GM19099 (cell line): ENCODE measurements at regions not wholly inside any gene's neighbourhood (a gene's known extent, or its start where the extent isn't known, plus 50 kb on each side); places are given as distances from the start of the nearest gene placed in this dataset.

Experiments used
- POLR2A ChIP-seq: IDR thresholded peaks from 3 replicates; pipeline ENCODE4 v1.6.1; 2011; ENCODE audit warnings: low read depth; ENCODE audit not compliant: insufficient read length; ENCODE audit errors: extremely low read depth

GRCh38 chr16:86932130-86932982, 354.0 kb downstream of the FOXL1 start:
- TF ChIP-seq POLR2A, result no peak

DNA sequence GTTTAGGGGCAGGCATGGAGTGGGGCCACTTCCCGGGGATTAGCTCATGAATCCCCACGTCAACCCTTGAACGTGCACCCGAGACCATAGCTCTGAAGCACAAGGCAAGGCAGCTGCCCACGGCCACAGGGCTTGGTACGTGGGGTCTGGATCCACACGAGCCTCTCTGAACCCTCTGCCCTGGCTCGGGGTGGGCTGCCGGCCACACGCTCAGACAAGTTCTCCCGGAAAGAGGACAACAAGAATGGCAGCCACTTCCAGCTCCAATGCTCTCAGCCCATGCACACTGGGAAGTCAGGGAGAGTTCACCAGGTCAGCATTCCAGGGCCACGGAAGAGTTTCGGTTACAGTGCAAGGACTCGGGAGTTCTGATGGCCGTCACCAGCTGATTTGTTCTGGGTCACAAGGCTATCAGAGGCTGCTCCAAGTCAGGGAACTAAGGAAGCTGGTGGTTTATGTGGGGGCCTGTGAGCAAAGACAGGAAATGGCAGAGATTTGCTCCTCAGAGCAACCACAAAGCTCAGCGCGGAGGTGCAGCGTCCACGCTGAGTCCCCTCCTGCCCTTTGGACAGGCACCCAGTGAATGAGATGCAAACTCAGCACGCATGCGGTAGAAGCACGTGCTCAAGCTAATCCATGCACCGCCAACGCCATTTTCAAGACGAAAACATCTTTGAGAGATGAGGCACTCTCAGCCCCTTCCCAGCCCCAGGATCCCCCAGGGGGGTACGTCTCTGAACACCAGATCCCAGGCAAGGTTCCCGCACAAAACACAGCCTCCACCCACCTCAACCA, 356.4 kb downstream of the FOXL1 start:
- TF ChIP-seq POLR2A, result no peak

DNA sequence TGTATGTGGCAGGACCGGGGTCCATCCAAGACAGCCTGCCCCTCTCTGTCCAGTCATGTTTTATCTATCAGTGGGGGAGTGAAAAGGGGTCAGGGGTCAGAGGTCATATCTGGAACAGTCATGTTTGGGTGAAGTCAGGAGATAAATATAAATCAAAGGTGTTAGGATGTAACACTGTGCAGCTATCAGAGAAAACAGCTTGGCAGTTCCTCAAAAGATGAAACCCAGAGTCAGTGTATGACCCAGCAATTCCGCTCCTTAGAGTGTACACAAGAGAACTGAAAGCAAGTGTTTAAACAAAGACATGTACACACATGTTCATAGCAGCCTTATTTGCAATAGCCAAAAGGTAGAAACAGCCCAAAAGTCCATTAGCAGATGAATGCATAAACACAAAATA, 361.3 kb downstream of the FOXL1 start:
- no peak for TF ChIP-seq POLR2A

GRCh38 chr16:86941731-86942130, 363.4 kb downstream of the FOXL1 start:
- no peak for TF ChIP-seq POLR2A

DNA sequence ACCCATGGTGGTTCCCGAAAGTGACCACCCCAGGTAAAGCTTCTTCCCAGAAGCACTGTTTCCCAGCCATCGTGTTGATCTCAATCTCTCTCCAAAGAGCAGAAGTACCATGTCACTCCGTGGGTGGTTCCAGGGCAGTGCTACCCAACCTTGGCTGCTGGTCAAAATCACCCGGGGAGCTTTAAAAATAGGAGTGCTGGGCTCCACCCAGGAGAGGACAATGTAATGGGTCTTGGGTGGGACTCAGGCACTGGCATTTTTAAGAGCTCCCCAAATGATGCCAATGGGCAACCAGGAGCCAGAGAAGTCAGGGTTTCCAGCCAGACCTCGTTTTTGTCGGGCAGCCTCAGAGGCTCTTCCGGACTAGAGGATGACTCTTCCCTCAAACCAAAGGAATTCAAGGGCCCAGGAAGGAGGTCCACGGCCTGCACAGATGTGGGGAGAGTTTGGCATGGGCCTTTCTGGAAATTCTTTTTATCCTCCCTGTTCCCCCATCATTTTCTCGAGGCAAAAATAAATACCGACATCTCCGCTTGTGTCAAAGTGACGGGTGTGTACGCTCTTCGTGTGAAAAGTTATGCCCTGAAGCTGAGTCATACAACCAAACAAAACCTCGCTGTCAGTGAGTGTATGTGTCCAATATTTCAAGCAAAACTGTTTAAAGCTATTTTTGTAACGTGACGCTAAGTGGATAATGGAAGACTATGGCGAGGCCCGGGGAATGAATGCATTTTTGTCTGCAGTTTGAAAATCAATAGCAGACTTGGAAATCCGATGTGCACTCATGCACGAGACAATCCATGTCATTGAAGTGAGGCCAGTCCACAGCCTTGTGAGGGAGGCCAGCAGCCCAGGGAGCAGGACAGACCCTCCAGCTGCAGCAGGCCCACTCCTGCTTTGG, 364.1 kb downstream of the FOXL1 start:
- no peak for TF ChIP-seq POLR2A

- no peak for TF ChIP-seq POLR2A
Measured at GRCh38 chr16:86945166-86945900, 367.0 kb downstream of the FOXL1 start.

GRCh38 chr16:86946396-86946795, 368.0 kb downstream of the FOXL1 start:
- no peak for TF ChIP-seq POLR2A

GRCh38 chr16:86946981-86947380, 368.6 kb downstream of the FOXL1 start:
- no peak for TF ChIP-seq POLR2A

GRCh38 chr16:86948046-86948445, 369.1 kb downstream of the C16orf95 start:
- TF ChIP-seq POLR2A, result no peak

DNA sequence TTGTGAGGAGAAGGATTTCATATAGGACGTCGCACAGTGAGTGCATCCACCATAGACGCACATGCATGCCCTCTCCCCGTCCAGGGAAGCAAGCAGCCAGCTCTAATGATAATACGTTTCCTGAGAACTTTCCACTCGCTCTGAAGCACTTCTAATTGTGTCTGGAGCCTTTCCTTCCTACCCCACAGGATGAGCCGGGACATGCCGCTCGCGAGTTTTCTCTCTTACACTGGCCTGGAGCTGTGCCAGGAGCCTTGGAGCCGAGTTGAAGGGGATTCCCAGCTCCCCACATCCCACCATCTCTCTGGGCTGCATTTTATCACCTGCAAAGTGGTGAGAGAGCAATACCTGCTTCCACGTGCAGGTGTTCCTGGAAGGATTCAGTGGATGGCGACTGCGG, 368.1 kb downstream of the C16orf95 start:
- no peak for TF ChIP-seq POLR2A

DNA sequence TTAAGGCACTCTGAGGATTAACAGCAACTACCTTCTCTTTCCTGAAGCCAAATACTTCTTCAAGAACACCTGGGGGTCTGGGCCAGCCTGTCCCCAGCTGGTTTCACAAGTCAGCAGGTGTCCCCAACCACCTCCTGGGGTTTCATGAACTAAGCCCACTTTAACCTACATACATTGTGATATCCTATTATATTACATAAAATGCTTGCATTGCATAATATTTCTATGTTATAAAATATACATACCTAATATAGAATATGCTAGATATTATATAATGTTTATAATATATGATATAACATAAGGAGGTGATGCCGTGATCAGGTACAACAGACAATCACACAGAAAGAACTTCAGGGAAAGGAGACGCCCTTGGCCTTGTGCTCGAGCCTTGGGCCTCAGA, 367.6 kb downstream of the C16orf95 start:
- no peak for TF ChIP-seq POLR2A

DNA sequence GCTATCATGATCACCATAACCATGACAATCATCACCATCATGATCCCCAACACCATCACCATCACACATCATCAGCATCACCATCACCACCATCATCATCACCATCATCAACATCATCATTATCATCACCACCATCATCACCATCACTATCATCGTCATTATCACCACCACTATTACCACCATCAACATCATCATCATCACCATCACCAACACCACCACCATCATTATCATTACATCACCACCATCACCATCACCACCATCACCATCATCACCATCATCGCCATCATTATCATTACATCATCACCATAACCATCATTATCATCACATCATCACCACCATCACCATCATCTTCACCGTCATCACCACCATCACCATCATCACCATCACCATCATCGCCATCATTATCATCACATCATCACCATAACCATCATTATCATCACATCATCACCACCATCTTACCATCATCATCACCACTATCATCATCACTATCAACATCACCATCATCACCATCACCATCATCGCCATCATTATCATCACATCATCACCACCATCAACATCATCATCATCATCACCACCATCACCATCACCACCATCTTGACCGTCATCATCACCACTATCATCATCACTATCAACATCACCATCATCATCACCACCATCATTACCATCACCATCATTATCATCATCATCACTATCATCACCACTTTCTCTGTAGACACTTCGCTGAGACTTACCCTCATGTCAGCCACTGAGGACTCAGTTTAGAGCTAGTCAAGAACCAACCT, 366.0 kb downstream of the C16orf95 start:
- no peak for TF ChIP-seq POLR2A

GRCh38 chr16:86951831-86952598, 365.2 kb downstream of the C16orf95 start:
- no peak for TF ChIP-seq POLR2A

GRCh38 chr16:86952769-86953168, 364.4 kb downstream of the C16orf95 start:
- TF ChIP-seq POLR2A, result no peak
